Esophagus (tissue), 2 donors: ENCODE measurements at regions not wholly inside any gene's neighbourhood (a gene's known extent, or its start where the extent isn't known, plus 50 kb on each side); places are given as distances from the start of the nearest gene placed in this dataset.

Source experiments
- H3K27ac ChIP-seq, 2 donors: one replicate each; pipeline ENCODE4 v1.5.1; 2013; ENCODE audit warnings: low read depth in 2 of 2, mild to moderate bottlenecking in 2 of 2, inconsistent platforms in 1 of 2, low read length in 1 of 2, moderate library complexity in 1 of 2
- H3K27me3 ChIP-seq, 2 donors: one replicate each; pipeline ENCODE4 v1.6.1; 2013; ENCODE audit warnings: low read length in 2 of 2, control low read depth in 1 of 2, mild to moderate bottlenecking in 1 of 2; ENCODE audit not compliant: insufficient read depth in 2 of 2, control insufficient read depth in 1 of 2
- H3K36me3 ChIP-seq, 2 donors: one replicate each; pipeline ENCODE4 v1.6.1; 2013; ENCODE audit warnings: low read length in 1 of 2; ENCODE audit not compliant: control insufficient read depth in 2 of 2, insufficient read depth in 2 of 2
- H3K4me1 ChIP-seq, 2 donors: one replicate each; pipeline ENCODE4 v1.6.1; 2013; ENCODE audit warnings: low read length in 1 of 2; ENCODE audit not compliant: control insufficient read depth in 2 of 2, insufficient read depth in 2 of 2
- H3K4me3 ChIP-seq, 2 donors: one replicate each; pipeline ENCODE4 v1.5.1; 2013; ENCODE audit warnings: low read length in 2 of 2, mild to moderate bottlenecking in 2 of 2, low read depth in 1 of 2, moderate library complexity in 1 of 2
- H3K9me3 ChIP-seq, 2 donors: one replicate each; pipeline ENCODE4 v1.6.1; 2013; ENCODE audit warnings: mild to moderate bottlenecking in 2 of 2, low read depth in 1 of 2, low read length in 1 of 2, moderate library complexity in 1 of 2; ENCODE audit not compliant: control insufficient read depth in 2 of 2, insufficient read depth in 1 of 2
- WGBS, 2 donors: extraction: QIAGEN DNeasy Blood & Tissue Kit; methylation state at CpG; one replicate each; pipeline ENCODE4 v1.1.7; 2013; 5-methylcytosine and 5-hydroxymethylcytosine counted together
- donor health status: healthy with polysubstance abuse.
- donor health status: Bipolar disorder and iron deficiency.

DNA sequence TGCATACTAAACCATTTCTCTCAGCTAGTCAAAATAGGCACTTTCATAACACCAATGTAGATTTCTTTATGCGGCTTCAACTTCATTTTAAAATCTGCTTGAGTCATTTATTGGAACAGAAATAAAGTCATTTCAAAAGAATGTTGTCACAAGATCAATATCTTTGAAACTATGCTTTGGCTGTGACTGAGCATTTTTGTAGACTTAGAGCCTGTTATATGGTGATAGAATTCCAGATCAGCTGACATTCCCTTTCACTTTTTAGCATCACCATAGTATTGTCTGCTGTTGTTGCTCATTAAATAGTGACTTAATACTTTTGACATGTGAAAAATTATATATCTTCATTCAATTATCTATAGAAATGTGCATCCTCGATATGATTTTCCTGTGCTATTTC lies 279.2 kb upstream of the PRR20A start:
- Histone ChIP-seq H3K4me1 (no peaks in the 10 kb centered on the region), H3K36me3 (no peaks in the 10 kb centered on the region), H3K4me3 (no peak overlapping the region), H3K27me3 (no peaks in the 10 kb centered on the region), H3K9me3 (no peaks in the 10 kb centered on the region), H3K27ac (no peak overlapping the region)
- WGBS, 2 donors: 40 to 43% methylated on average over 2 of the region's 2 CpGs

DNA sequence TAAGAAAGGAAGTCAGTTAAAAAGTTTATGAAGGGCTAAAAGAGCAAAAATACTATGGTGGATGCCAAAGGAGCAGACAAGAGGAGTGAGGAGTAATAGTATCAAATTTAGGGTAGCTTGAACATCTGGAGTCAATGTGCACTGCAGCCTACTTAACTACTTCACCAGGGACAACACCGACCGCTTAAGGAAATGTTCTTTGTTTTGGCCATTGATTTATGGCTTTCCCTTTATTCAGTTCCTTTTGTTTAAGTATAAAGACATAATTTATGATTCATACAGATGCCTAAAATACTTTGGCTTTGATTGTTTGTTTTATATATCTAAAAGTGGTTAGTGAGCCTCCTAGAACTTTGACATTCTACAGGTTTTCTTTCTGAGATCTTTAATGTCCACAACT lies 276.3 kb upstream of the PRR20A start:
- no peaks in the 10 kb centered on the region for H3K4me1 ChIP-seq
- 15 to 22% methylated on average over 2 of the region's 2 CpGs for WGBS, 2 donors
- no peaks in the 10 kb centered on the region for H3K9me3 ChIP-seq
- no peaks in the 10 kb centered on the region for H3K27me3 ChIP-seq
- no peaks in the 10 kb centered on the region for H3K36me3 ChIP-seq
- H3K4me3 ChIP-seq: no peak overlapping the region
- no peak overlapping the region for H3K27ac ChIP-seq

DNA sequence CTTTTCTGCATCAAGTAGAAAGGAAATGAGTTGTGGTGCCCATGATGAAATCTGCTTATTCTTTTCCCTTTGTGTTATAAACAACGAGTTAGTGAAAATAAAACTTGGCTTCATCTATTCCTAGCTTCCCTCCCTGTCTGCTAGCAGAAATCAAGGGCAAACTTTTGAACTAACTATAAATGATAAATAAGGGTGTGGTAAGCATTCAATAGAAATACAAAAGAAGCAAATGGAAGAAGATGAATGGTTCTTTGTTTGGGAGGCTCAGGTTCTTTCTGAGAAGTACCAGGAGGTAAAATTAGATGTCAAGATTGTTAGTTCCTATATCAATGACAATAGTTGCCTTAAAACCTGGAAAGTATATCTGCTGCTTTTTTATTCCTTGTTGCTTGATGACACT lies 275.3 kb upstream of the PRR20A start:
- Histone ChIP-seq H3K9me3 (no peaks in the 10 kb centered on the region), H3K4me1 (no peaks in the 10 kb centered on the region), H3K27me3 (no peaks in the 10 kb centered on the region), H3K27ac (no peak overlapping the region), H3K36me3 (no peaks in the 10 kb centered on the region), H3K4me3 (no peak overlapping the region)
- WGBS, 2 donors: 21 to 23% methylated on average over 1 of the region's 1 CpG

DNA sequence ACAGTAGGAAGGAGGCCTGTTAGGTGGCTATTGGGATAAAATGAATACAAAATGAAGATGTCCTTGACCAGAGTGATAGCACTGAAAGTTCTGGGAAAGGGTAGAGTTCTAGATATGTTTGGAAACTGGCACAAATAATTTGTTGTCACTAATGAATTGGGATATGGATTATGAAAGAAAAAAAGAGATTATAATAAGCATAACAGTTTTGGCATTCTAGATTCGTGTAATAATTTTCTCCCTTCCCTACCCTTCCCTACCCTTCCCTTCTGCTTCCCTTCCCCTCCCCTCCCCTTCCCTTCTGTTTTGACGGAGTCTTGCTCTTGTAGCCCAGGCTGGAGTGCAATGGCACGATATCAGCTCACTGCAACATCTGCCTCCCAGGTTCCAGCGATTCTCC lies 271.0 kb upstream of the PRR20A start:
- 89 to 95% methylated on average over 2 to 4 of the region's 4 CpGs for whole genome bisulfite sequencing, 2 donors

DNA sequence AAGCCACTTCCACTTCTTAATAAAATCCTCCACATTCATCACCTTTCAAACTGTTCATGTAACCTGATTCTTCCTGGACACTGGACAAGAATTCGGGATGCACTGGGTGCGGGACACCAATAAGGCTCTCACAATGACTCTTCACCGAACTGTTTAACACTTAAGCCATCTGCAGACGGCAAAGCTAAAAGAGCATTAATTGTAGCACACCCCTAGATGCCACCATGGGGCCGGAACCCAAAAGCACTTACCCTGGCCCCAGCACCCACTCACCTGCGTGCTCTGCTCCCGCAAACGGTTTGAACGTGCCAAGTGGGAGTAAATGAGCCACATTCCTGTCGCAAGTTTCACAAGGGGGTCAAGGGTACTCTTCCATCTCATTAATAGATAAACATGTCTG lies 254.3 kb upstream of the PRR20A start:
- no peaks in the 10 kb centered on the region for H3K4me1 ChIP-seq
- H3K27ac ChIP-seq: no peak overlapping the region
- no peaks in the 10 kb centered on the region for H3K9me3 ChIP-seq
- no peaks in the 10 kb centered on the region for H3K27me3 ChIP-seq
- H3K36me3 ChIP-seq: no peaks in the 10 kb centered on the region
- H3K4me3 ChIP-seq: no peak overlapping the region
- WGBS, 2 donors: 82 to 84% methylated on average over 10 of the region's 10 CpGs

More for the DNA sequence above, 271.0 kb upstream of the PRR20A start:
- Histone ChIP-seq H3K27me3 (no peaks in the 10 kb centered on the region), H3K9me3 (no peaks in the 10 kb centered on the region), H3K27ac (no peak overlapping the region), H3K36me3 (no peaks in the 10 kb centered on the region), H3K4me1 (no peaks in the 10 kb centered on the region), H3K4me3 (no peak overlapping the region)

DNA sequence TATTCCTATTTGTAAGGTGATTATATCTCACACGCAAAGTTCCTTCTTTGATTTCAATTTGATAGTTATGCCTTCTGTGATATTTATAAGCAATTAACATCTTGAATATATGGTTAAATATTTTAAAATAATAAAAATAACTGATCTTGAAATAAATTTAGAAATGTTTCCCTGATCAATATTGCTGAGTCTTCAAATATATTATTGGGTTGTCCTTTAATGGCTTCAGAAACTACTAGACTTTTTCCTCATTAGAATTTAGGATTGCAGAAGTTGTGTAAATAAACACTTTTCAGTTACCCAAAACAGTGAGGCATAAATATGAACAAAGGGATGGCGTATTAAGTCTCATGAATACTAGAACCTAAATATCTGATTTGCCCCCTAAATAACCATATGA lies 252.3 kb upstream of the PRR20A start:
- no peaks in the 10 kb centered on the region for H3K9me3 ChIP-seq
- WGBS, 2 donors: 92 to 96% methylated on average over 2 of the region's 2 CpGs
- H3K36me3 ChIP-seq: no peaks in the 10 kb centered on the region
- no peaks in the 10 kb centered on the region for H3K27me3 ChIP-seq
- H3K27ac ChIP-seq: no peak overlapping the region
- no peaks in the 10 kb centered on the region for H3K4me1 ChIP-seq
- H3K4me3 ChIP-seq: no peak overlapping the region

DNA sequence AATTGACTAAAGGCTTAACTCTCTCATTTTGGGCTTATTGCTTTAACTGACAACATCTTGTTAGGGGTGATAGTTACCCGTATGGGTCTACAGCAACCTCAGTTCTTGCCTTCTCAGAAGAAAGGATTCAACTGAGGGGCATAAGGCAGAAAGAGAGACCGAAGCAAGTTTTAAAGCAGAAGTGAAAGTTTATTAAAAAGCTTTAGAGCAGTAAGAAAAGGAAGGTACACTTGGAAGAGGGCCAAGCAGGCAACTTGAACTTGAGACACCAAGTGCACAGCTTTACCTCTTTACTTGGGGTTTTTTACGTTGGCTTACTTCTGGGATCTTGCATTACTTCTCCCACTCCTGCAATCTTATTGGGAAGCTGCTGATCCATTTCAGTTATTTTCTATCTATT lies 246.9 kb upstream of the PRR20A start:
- Histone ChIP-seq H3K4me3 (no peak overlapping the region), H3K27me3 (no peaks in the 10 kb centered on the region), H3K9me3 (no peaks in the 10 kb centered on the region), H3K27ac (no peak overlapping the region), H3K36me3 (no peaks in the 10 kb centered on the region), H3K4me1 (no peaks in the 10 kb centered on the region)
- WGBS, 2 donors: 82% methylated on average over 3 of the region's 3 CpGs

DNA sequence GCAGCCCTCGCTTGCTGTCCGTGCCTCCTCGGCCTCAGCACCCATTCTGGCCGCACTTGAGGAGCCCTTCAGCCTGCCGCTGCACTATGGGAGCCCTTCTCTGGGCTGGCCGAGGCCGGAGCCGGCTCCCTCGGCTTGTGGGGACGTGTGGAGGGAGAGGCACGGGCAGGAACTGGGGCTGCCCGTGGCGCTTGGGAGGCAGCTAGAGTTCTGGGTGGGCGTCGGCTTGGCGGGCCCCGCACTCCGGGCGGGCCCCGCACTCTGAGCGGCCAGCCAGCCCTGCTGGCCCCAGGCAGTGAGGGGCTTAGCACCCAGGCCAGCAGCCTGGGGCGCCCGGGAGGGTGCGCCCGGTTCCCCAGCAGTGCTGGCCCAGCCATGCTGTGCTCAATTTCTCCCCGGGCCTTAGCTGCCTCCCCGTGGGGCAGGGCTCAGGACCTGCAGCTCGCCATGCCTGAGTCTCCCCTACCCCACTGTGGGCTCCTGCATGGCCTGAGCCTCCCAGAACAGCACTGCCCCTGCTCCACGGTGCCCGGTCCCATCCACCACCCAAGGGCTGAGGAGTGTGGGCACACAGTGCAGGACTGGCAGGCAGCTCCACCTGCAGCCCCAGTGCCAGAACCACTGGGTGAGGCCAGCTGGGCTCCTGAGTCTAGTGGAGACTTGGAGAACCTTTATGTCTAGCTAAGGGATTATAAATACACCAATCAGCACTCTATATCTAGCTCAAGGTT lies 240.0 kb upstream of the PRR20A start:
- 94 to 96% methylated on average over 23 to 30 of the region's 30 CpGs for WGBS, 2 donors
- peaks cover 2 to 4% of the 10 kb centered on the region in 2 donors for H3K9me3 ChIP-seq
- H3K27me3 ChIP-seq: no peaks in the 10 kb centered on the region
- H3K36me3 ChIP-seq: no peaks in the 10 kb centered on the region
- no peak overlapping the region for H3K4me3 ChIP-seq
- H3K27ac ChIP-seq: no peak overlapping the region
- H3K4me1 ChIP-seq: no peaks in the 10 kb centered on the region

DNA sequence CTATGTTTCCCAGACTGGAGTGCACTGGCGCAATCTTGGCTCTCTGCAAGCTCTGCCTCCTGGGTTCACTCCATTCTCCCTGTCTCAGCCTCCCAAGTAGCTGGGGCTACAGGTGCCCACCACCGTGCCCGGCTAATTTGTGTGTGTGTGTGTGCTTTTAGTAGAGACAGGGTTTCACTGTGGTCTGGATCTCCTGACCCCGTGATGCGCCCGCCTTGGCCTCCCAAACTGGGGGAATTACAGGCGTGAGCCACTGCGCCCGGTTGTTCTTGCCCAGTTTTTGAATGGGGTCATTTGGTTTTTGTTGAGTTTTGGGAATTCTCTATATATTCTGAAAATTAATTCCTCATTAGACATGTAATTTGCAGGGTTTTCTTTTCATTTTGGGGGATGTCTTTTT lies 238.4 kb upstream of the PRR20A start:
- Histone ChIP-seq H3K27ac (no peak overlapping the region), H3K27me3 (no peaks in the 10 kb centered on the region)
- WGBS, 2 donors: 96% methylated on average over 9 of the region's 9 CpGs

DNA sequence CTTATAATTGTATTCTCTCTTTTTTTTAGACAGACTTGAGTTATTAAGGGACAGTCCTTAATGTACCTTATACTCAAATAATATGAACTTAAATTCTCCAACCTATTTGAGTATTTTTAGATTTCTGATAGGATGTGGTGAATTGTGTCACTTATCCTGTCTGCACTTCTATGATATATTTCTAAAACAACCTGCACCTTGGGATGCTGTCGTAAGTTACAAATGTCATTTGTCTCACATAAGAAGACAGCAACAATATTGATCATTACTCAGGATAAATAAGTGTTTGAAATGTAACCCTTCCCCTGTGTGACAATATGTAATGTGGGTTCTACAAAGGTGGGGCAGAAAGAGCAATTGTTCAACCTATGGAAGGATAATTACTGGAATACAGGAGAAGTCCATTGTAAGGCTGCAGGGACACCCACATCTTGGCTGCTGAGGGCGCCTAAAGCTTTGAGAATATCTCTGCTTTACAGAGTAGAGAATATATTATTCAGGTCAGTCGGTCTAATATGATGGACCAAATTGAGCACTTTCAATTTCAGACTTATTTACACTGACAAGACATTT lies 236.9 kb upstream of the PRR20A start:
- H3K4me3 ChIP-seq: no peak overlapping the region
- WGBS, 2 donors: 82 to 86% methylated on average over 3 of the region's 3 CpGs

More for the DNA sequence above, 238.4 kb upstream of the PRR20A start:
- Histone ChIP-seq H3K4me3 (no peak overlapping the region), H3K36me3 (no peaks in the 10 kb centered on the region), H3K9me3 (peaks cover 2 to 4% of the 10 kb centered on the region in 2 donors), H3K4me1 (no peaks in the 10 kb centered on the region)

More for the DNA sequence above, 236.9 kb upstream of the PRR20A start:
- no peaks in the 10 kb centered on the region for H3K27me3 ChIP-seq
- no peaks in the 10 kb centered on the region for H3K4me1 ChIP-seq
- no peaks in the 10 kb centered on the region for H3K36me3 ChIP-seq
- H3K9me3 ChIP-seq: peaks cover 2 to 4% of the 10 kb centered on the region in 2 donors
- H3K27ac ChIP-seq: no peak overlapping the region
